HCEC 1CT (cell line): ENCODE measurements at regions not wholly inside any gene's neighbourhood (a gene's known extent, or its start where the extent isn't known, plus 50 kb on each side); places are given as distances from the start of the nearest gene placed in this dataset.
"Not testable (repeated sequence)": the region's sequence is repeated elsewhere in the genome, so short reads cannot be mapped to it uniquely, and the experiment has no call there.

Experiments used
- DNase-seq: peaks from one replicate; pipeline ENCODE4 v3.0.0-alpha.2; 2017

DNA sequence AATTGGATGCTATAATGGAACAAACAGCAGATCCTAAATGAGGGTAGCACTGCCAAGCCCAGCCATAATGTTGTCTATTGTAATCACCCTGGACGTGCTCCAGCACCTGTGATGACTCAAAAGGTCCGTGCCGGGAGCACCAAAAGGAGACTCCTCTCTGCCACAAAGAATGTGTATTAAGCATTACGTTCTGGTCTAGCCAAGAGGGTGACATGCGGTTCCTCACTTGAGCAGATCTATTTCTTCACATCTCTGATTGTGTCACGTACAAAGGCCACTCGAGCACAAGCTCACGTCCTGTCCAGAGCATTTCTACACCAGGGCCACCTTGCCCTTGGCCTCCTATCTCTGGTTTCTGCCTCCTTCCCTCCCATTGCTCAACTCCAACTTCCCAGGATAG lies 219.9 kb upstream of the IRS2 start:
- DNase-seq = no peak

DNA sequence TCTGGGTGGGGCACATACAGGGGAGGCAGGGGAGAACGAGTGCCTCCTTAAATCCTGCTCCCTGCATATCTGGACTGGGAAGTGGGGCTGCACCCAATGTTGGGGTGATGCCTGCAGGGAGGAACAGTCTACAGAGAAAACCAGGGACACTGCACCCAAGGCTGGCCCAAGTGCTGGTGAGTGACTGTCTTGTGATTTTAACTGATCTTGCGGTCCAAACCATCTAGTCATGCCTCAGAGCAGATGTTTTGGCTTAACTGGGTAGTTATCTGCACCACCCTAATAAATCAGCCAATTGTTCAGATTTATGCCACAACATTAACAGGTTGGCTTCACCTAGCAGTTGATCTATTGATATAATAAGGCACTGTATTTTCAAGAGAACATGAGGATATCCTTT lies 219.2 kb upstream of the IRS2 start:
- no peak for DNase-seq

DNA sequence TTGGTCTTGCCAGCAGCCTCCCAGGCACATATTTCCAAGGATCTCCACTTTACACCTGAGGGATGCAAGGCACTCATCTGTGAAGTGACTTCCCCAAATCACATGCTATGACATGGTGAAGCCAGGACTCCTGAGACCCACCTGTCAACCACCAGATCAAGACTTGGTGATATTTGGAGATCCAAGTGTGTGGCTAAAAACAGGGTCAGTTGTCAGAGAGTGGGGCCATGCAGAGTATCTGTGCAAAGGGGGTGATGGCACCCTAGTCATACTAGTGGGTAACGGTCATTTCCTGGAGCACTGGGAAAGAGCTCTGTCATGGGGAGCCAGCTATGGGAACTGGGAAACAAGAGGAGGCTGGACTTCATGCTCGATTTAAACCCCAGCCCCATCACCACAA lies 218.4 kb upstream of the IRS2 start:
- no peak for DNase-seq

DNA sequence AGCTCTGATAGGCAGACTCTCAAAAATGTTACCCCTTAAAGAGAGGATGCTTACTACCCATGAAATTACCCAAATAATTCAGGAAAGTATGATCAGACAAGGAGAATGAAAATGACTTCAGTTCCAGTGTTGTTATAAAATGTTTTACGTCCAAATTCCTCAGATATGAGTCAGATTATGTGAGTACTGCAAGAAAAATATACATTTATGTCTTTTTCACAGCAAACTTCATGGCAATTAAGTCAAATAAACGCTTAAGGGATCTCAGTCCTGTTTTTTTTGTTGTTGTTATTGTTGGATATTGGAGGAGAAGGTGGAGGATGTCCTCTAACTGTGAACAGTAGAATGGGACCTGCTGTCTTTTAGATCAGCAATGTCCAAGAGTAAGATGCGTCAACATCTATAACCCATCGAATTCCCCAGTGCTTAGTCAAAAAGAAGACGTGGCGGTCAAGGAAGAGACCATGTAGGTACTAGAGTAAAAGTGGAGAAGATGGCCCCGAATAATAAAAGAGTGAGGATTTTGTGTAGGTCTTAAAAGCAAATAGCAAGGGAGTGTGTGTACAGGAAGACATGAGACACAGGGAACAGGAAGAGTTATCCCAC lies 215.4 kb upstream of the IRS2 start:
- peak; percentile 79 for DNase-seq

DNA sequence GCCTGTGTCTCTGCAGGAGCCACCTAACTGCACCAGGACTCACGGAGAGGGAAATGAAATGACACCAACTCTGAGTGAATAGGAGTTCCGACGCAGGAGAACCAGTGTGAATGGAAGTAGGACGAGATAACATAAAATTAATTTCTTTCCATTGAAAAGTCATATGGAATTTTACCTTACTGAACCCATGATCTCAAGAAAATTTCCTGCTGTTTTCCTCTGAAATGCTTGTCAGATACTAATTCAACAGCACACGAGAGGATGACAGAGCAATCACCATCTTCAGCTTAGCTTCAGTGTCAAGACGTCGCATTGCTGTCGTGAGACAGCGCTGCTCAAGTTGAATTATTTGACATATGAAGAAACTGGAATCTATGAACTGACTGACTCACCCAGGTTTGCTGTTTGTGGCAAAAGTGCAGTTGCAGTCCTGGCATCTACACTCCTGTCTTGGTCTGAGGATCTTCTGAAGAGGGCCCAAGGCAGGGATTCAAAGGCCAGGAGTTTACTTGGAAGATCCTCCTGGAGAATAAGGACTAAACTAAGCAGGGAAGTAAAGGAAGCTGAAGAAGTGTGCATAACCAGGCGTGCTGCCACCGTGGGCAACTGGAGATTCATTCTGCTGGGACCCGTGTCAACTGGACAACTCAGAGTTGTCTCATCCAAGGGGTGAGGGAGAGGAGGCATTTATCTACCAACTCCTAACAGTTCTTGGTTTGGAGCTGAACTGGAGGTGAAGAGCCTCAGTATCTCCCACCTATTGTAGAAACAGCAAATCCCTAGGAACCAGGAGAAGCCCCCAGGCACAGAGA lies 214.4 kb upstream of the IRS2 start:
- DNase-seq = no peak

DNA sequence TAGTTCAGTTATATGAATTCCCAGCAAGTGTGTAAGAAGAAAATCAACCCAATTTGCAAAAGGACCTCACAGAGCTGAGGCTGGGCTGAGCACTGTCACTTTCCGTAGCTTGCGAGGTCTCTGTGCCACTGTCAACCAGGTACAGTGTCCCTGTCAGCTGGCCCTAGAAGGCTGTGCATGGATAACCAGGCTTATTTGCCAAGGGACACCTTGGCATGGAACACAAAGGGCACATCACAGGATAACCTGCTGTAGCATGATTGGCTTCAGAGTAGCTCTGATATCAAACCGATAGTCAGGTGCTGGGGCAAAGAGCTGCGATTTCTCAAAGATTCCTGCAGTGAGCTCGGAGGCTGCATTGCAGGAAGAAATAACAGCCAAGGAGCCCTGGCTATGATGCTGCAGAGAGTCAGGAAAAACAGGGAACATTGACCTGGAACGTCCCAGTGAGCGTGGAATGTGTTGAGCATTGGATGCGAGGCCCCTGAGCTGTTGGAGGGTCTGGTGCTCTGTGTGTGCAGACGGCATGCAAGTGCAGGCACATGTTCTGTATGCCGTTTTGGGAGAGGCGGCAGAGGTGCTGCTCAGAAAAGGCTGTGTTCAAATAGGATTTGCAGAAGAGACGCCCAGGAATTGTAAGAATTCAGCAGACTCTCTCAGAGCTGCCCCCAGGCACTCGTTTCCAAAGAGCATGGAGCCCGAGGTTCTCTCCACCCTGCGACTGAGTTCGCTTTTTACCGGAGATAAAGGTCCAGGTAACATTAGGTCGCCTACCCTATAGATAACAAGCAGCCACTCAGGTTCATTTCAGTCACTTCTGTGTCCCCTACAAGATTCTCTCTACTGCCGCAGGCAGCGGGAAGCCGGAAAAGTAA lies 213.5 kb upstream of the IRS2 start:
- DNase-seq = no peak

DNA sequence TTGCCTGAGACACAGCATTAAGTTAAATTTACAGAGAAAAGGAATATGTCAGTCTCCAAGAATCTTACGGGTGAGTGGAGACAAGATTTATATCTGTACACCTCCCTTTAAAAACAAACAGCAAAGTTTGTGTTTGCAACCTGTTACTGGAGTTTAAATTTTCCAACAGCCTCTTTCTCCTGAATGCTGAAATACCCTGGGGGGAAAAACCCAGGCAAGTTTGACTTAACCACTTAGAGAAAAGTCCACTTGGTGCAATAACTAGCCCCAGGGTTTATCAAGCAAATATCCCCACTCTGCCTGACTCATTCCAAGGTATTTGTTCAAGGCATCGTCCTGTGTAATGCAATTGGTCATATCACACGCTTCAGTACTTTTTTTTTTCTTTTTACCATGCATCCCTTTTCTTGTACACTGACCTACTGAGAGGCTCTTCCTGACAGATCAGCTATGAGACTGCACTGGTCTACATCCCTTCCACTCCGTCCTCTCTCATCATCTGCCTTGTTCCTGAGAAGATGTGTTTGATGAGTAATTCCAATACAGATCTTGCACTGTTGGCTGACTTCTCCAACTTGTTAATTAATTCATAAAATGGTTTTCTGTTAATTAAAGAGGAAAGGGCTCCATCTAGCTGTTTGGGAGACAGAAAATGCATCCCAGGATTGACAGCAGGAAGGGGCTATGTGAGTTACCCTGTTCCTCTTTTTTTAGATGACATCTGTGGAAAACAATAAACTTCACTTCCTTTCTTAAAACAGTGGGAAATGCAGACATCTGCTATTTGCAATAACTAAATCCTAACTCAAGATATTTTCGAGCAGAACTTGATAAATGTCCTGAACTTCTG lies 212.5 kb upstream of the IRS2 start:
- DNase-seq = peak; percentile 78

DNA sequence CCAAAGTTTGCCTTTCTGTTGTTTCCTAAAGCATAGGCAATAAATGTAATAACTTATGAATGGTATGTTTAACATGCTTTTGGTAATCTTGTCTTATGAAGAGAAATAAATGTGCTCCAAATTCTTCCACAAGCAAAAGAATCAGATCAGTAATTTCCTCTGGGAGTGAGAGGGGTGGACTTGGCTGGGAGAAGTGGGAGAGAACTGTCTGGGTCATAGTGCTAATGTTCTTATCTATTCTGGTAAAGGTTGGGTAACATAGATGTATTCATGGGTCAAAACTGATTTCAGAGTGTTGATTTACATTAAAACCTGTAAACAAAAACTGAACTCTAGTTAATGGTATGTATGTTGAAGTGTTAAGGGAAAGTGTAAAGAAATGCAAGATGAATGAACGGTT lies 211.7 kb upstream of the IRS2 start:
- no peak for DNase-seq

DNA sequence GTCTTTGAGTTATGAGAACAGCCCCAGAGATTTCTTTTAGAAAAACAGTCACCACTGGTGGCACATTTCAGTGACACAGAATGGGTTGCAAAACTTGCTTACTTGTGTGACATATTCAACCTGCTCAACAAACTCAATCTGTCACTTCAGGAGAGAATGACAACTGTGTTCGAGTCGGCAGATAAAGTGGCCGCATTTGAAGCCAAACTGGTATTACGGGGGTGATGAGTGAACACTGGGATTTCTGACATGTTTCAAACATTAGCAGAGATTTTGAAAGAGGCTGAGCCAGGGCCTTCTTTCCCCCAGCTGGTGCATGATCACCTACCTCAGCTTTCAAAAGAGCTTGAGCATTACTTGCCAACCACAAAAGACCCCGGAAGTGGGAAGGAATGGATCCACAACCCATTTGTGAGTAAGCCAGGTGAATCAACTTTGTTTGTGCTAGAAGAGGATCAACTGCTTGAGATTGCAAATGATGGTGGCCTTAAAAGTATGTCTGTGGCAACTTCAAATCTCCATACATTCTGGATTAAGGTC lies 210.7 kb upstream of the IRS2 start:
- DNase-seq = not testable (repeated sequence)

DNA sequence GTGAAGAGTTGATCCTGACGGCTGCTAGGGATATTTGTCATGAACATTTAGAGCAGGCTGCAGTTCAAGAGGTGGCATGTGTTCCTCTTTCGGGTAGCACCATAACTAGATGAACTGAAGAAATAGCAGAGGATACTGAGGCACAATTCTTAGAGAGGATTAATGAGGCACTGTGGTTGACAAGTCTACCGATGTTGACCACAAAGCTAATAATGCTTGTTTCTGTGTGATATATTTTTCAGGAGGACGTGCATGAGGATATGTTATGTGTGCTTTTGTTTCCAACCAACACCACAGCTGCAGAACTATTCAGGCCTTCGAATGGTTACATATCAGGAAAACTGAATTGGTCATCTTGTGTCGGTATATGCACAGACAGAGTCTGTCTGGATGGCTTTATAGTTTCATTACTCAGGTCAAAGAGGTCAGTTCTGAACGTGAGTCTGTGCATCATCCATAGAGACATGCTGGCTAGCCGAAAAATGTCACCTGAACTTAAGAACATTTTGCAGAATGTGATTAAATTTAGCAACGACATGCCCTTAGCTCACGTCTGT lies 210.1 kb upstream of the IRS2 start:
- DNase-seq = no peak

DNA sequence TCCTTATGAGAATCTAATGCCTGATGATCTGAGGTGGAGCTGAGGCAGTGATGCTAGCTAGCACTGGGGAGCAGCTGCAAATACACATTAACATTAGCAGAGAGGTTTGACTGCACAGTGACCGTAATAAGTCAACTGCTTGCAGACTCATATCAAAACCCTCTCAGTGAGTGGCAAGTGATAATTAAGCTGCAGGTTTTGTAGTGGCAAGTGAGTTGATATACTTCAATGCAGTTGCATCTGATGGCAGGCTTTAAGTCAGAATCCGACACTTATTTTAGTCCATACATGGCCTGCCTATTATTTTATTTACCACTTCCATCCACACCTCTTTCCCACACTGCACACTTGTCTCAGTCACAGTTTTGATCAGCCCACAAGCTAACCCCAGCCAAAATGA lies 209.2 kb upstream of the IRS2 start:
- no peak for DNase-seq

DNA sequence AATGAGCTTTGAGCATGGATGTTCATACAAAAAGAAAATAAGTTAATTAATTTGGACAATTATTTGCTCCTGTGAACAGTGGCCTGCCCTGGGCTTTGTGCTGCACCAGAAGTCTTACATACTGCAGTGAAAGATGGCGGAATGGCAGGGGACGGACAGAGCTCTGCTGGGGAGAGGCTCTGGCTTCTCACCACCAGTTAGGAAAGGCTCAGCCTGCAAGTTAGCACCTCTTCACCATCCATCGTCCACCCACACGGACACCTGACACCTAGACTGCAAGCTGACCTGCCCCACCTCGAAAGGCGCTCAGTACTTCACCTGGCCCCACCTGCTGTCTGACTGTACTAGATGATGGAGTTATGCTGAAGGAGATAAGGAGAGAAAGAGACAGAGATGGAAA lies 203.9 kb upstream of the IRS2 start:
- DNase-seq = no peak

DNA sequence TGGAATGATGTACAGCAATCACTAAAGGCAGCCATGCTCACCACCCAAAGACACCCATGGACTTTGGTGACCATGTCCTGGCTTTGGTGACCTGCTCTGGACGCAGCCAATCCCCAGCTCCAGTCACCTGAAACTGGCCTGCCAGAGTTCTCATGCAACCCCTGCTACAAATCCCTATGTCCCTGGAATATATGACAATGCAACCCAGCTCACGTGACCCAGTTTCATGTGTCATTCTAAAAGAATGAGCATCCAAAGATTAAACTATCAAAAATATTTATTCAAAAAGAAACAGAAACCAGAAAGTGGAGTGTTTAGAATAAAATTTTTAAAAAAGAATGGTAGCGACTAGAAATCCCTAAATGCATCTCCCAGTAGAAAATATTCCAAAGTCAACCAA lies 203.3 kb upstream of the IRS2 start:
- DNase-seq = peak; percentile 58

DNA sequence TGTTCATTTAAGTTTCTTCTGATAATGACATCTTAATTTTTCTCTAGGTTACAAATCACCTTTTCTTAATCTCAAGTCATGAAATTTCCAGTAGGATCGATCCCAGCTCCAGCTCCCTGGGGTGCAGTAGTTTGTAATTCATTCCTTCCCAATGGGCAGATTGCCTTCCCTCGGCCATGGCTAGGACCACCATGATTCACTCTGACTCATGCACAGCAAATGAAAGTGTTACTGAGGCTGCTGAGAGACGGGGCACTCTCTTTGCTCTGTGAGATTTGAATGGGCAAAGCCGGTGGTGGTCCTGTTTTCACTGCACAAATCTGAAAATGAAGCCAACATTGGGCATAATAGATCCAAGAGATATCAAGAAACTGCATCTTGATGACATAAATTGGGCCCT lies 202.8 kb upstream of the IRS2 start:
- DNase-seq = peak; percentile 65

DNA sequence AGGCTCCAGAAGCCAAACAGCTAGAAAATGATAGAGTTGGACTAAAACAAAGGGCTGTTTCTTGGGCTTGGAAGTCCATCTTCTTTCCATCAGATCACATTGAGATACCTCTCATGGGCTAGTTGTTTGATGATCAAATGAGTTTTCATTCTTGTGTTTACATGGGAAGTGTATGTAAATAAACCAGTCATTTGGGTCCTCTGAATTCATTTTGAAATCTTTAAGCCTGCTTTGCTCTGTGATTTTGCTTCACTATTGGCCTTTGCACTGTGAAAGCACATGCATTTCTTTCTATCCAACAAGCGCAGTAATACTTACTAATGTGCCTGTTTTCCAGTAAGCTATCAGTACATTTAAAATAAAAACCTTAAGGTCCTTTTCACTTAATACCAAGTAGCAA lies 200.5 kb upstream of the IRS2 start:
- DNase-seq = no peak

DNA sequence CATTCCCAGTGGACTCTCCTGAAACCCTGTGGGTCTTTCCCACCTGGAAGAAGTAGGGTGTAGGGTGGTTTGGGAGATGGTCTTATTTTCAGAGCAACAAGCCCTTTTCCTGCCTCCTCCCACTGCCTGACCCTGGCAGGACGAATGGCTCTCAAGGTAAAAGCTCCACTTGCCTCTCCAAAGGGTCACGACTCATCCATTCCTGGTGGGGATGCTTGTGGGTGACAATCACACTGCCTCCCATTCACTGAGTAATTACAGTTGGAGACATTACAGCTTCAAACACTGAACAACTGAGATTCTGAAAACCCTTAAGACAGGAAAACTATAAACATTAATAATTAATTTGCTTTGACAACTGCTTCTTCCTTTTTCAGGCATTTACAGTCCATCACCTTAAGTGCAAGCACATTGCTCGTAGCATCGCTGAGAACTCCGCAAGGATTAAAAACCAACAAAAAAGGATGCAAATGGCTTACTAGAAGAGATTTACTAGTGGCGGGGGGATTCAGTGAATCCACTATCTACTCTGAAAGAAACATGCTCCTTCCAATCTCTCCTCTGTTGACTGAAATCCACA lies 199.6 kb upstream of the IRS2 start:
- DNase-seq = no peak

DNA sequence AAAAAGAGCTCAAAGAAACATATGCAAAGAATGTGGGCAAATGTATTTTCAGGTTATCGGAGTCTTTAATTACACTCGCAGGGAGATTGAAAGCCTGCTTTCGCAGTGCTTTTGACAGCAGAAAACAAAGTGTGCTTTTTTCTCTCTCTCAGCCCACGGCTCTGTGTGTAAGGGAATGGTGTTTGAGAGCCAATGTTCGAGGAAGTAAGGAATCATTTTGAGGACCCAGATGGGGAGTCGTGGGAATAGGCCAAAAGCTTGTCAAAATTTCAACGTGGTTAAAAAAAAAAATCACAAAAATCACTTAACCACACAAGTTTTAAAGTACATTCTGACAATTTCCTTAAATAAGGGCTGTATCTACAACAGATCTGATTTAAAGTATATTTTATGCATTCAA lies 197.1 kb upstream of the IRS2 start:
- DNase-seq = no peak

DNA sequence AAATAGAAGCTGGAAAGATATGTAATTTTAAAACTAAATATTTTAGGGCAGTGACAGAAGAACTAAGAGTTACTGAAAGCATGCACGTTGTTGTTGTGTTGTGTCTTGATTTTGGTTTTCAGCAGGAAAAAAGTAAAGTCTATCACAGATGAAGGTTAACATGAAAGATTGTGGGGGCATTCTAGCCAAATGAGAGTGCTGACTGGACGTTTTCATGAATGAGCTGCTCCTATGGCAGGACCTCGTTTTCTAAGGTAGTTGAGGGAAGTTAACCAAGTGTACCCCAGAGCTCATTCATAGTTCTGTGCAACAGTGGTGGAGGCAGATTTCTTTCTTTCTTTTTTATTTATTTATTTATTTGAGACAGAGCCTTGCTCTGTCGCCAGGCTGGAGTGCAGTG lies 194.6 kb upstream of the IRS2 start:
- DNase-seq = no peak

DNA sequence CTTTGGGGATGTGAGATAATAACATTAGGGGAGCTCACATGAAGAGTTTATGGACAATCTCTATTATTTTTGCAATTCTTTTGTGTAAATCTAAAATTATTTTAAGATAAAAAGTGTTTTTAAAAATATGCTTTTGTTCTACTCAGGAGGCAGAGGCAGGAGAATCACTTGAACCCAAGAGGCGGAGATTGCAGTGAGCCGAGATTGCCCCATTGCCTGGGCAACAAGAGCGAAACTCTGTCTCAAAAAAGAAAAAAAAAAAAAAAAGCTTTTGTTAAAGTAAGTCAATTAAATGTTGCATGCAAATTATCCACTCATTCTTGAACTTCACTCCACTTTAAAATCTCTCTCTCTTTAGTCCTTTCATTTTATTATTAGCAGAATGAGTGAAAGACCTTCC lies 193.3 kb upstream of the IRS2 start:
- DNase-seq = not testable (repeated sequence)

DNA sequence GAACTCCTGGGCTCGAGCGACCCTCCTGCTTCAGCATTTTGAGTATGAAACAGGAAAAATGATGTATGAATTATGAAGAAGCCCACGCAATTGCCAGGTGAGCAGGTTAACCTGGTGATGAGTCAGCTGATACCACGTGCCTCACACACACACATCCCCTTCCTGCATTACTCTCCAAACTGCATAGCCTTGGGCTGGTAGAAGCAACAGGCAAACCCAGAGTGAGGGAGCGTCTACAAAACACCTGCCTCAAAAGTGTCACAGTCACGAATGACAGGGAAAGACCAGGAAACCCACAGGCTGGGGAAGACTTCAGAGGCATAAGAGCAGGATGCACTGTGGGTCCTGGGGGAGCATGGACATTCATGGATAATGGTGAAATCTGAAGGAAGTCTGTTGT lies 192.8 kb upstream of the IRS2 start:
- no peak for DNase-seq

DNA sequence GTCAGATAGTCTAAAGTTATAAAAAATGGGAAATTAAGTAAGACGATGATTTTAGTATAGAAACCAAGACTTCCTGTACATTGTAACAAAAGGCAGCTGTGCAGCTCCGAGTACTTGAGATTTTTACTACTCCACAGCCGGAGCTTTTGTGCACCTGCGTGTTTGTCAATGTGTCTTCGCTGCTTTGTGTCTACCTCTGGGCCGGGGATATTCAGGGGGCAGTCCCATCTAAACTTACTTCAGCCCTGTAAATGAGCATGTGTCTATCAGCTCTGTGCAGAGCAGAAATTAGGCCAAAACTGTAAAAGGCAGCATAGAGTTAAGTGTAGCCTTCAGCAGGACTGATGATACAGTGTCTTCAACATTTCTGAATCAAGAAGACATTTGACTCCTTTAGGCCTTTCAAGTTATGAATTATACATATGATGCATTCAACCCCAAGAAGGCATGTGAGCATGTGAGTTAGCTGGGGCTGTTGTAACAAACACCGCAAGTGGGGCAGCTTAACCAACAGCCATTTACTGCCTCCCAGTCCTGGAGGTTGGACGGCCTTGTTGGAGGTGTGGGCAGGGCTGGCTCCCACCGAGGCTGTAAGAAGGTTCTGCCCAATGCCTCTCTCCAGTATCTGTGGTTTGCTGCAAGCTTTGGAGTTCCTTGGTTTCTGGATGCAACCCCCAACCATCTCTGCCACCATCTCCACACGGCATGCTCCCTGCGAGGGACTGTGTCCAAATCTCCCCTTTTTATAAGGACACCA lies 191.0 kb upstream of the IRS2 start:
- DNase-seq = no peak
